ENCODE measurements at regions not wholly inside any gene's neighbourhood (a gene's known extent, or its start where the extent isn't known, plus 50 kb on each side); places are given as distances from the start of the nearest gene placed in this dataset.
A peak's percentile ranks its signal among the peaks of the same experiment; 100 is the strongest.

DNA sequence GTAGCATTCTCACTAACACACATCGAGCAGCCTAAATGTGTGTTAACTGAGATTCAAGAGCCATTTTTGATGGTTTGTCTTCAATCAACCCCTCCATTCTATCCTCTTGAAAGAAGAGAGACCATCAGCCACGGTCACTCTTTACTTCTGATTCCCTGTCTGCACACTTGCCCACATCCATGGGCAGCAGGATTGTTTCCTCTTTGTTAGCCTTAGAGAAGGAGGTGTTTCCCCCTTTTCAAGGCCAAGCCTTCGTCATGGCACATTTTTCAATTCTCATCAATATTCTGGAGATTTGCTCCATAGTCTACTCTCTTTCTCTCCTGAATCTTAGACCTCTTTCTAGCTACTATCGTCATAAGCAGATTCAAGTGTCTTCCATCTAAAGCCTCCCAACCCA is 522.4 kb upstream of the NAALADL2 start:
- TF ChIP-seq, protein P1, sequence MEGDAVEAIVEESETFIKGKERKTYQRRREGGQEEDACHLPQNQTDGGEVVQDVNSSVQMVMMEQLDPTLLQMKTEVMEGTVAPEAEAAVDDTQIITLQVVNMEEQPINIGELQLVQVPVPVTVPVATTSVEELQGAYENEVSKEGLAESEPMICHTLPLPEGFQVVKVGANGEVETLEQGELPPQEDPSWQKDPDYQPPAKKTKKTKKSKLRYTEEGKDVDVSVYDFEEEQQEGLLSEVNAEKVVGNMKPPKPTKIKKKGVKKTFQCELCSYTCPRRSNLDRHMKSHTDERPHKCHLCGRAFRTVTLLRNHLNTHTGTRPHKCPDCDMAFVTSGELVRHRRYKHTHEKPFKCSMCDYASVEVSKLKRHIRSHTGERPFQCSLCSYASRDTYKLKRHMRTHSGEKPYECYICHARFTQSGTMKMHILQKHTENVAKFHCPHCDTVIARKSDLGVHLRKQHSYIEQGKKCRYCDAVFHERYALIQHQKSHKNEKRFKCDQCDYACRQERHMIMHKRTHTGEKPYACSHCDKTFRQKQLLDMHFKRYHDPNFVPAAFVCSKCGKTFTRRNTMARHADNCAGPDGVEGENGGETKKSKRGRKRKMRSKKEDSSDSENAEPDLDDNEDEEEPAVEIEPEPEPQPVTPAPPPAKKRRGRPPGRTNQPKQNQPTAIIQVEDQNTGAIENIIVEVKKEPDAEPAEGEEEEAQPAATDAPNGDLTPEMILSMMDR (conservative IDR thresholded peaks at IDR 0.05; ENCODE audit: control insufficient read depth, insufficient read depth, low read depth, low read length) = no peak
- H3K4me3 ChIP-seq (ENCODE audit: control insufficient read depth, low read depth, low read length) = no peak overlapping the region
- DNase-seq (ENCODE audit: low read depth) = no peak

DNA sequence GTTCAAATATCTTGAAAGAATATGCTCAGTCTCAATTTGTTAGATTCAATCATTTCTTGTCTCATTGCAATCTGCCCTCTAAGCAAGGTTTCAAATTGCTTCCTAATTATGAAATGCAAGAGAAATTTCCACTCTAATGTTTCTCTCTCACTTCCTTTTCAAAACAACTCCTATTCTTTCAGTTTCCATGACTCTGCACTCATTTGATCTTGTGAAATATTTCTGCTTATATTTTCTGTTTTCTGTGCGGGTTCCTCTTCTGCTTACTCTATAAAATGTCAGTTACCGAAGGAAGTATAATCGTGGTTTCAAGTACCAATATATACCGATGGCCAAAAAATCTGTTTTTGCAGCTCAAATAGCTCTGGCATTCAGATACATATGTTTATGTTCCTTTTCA is 521.9 kb upstream of the NAALADL2 start:
- no peak overlapping the region for H3K4me3 ChIP-seq (ENCODE audit: control insufficient read depth, low read depth, low read length)
- TF ChIP-seq, protein P1 (conservative IDR thresholded peaks at IDR 0.05; ENCODE audit: control insufficient read depth, insufficient read depth, low read depth, low read length) = no peak
- DNase-seq (ENCODE audit: low read depth) = no peak

DNA sequence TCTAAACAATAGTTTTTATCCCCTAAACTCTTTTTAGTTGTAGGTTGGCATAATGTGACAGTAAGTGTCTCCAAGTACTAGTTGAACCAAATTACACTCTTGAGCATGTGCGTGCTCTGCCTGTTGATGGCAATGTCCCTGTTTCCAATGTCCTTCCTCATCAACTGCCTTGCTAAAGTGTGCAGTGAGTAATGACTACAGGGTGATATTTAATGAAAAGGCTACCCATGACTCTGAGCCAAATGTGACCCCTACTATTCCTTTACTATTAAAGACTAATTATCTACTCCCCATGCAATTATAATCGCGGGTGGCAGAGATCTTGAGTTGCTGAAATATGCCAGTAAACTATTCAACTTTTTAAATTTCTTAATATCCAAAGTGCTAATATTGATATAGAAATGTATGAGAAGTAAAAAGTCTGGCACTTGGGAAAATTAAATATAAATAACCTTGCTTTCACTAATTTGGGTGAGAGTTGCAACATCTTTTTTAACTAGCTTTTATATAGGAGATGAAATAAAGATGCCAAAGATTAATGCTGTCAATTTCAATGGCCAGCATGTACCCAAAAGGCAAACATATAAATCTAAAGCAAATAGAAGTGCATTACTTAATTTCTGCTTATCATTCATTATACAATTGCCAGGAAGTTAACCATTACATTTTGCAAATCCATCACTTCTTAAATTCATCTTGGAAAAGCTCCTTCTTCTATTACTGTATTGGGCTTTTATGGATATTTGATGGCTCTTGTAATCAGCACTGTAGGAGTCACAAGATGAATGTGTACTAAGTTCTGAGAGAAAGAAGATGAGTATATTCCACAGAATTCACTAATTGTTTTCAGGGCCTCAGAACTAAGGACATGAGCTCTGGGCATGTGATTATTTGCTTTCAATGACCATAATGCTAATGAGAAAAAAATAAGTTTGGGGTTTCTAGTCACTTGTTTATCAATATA is 518.2 kb upstream of the NAALADL2 start:
- no peak overlapping the region for H3K4me3 ChIP-seq (ENCODE audit: control insufficient read depth, low read depth, low read length)
- TF ChIP-seq, protein P1 (conservative IDR thresholded peaks at IDR 0.05; ENCODE audit: control insufficient read depth, insufficient read depth, low read depth, low read length) = no peak
- DNase-seq (ENCODE audit: low read depth) = no peak

DNA sequence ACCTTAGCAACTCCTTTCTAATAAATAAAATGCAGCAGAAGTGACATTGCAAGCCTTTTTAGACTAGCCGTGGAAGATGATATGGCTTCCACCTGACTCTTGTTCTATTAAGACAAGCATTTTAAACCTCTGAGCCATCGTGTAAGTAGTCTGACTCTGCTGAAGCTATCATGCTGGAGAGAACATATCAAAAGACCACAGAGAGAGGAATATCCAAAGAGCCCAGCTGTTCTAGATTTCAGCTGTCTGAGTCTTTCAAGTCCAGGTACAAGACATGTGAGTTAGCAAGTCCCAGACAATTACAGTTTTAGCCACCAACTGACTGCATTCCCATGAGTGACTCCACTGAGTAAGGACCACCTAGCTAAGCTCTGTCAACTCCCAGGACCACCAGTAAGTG is 517.0 kb upstream of the NAALADL2 start:
- no peak overlapping the region for H3K4me3 ChIP-seq (ENCODE audit: control insufficient read depth, low read depth, low read length)
- DNase-seq (ENCODE audit: low read depth) = no peak
- TF ChIP-seq, protein P1 (conservative IDR thresholded peaks at IDR 0.05; ENCODE audit: control insufficient read depth, insufficient read depth, low read depth, low read length) = no peak

DNA sequence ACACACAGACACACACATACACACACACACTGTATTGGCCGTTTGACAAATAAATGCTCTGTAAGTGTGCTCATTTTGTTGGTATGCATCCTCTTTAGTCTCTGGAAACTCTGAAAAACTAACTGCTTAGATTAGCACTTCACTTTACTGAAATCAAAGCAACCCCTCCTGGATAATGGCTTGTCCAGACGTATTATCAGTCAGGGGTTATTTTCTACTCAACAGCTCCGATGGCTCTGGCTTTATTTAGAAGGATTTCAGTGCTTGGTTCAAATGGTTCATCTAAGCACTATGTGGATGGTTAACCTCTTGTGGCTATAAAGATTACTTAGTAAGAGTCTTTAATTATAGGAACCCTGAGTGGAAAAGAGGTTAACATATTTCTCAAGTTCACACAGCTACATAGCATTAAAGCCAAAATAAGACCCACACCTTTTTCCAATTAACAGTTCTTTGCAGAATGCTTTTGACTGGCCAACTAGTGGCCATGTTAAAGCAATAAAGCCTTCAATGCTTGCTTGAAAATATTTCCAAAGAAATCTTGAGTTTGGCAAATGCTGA is 516.1 kb upstream of the NAALADL2 start:
- no peak overlapping the region for H3K4me3 ChIP-seq (ENCODE audit: control insufficient read depth, low read depth, low read length)
- peak; percentile 62 for DNase-seq (ENCODE audit: low read depth)
- TF ChIP-seq, protein P1 (conservative IDR thresholded peaks at IDR 0.05; ENCODE audit: control insufficient read depth, insufficient read depth, low read depth, low read length) = peak; percentile 12

DNA sequence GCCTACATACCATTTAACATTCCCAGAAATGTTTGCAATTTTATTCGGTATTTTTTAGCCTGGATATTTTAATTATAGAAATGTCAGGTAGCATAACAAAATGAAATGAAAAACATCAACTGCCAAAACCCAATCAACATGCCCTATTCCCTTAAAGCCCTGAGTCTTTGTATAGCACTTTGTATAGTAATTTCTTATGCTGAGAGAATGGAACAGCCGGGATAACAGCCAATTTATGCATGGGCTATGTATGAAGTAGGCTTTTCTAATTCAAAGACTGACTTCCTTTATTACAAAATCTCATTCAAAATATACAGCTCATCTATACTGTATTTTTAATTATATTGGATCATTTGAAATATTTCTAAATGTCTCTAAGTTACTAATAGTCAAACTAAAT is 513.0 kb upstream of the NAALADL2 start:
- no peak for DNase-seq (ENCODE audit: low read depth)
- H3K4me3 ChIP-seq (ENCODE audit: control insufficient read depth, low read depth, low read length) = no peak overlapping the region
- TF ChIP-seq, protein P1 (conservative IDR thresholded peaks at IDR 0.05; ENCODE audit: control insufficient read depth, insufficient read depth, low read depth, low read length) = no peak
